Activated CD4-positive, CD25-positive, alpha-beta regulatory T cell treated with anti-CD3 and anti-CD28 coated beads, Interleukin-2, amount 50 U/mL, for 24 hours (primary cell): ENCODE measurements at regions not wholly inside any gene's neighbourhood (a gene's known extent, or its start where the extent isn't known, plus 50 kb on each side); places are given as distances from the start of the nearest gene placed in this dataset.
"Not testable (repeated sequence)": the region's sequence is repeated elsewhere in the genome, so short reads cannot be mapped to it uniquely, and the experiment has no call there.

Experiments
- ATAC-seq, 2 donors: fragments of 150-1000 bp; cut with Tn5 transposase; one replicate each; pipeline ENCODE4 v1.10.0; 2021; ENCODE audit warnings: mild to moderate bottlenecking in 1 of 2, moderate library complexity in 1 of 2

DNA sequence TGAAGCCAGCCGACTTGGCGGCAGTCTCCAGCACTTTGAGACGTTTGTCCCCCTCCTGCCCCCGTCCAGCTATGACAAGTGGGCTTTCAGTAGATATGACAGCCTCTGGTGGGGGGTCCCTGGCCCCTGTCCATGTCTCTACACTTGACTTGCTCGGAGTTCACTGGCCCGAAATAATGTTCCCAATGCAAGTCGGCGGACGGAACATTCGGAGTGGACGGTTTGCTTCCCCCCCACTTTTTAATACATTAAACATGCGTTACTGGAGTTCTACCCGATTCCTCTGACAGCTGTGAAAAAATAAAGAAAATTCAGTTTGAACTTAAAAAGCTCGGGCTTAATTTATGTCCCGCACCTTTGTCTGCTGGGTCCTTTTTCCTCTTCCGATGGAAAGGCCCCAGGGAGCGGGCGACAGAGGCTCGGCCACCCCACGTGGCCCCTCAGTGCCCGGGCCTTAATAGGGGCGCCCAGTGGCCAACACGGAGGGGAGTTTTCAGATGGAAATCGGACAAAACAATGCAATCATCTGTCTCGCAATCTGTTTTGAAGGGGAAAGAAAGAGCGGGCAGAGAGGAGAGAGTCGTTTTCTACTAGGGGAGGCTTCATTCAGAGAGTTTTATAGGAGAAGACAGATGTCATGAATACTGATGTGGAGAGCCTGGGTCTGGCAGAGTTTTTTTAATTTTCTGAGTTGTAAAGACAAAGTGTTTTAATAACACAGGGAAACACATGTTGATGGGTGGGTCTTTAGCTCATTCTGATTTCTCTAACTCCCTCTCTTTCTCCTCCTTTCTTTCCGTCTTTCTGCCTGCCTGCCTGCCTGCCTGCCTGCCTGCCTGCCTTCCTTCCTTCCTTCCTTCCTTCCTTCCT is 50.2 kb downstream of the SMIM38 start:
- ATAC-seq, result no peak

DNA sequence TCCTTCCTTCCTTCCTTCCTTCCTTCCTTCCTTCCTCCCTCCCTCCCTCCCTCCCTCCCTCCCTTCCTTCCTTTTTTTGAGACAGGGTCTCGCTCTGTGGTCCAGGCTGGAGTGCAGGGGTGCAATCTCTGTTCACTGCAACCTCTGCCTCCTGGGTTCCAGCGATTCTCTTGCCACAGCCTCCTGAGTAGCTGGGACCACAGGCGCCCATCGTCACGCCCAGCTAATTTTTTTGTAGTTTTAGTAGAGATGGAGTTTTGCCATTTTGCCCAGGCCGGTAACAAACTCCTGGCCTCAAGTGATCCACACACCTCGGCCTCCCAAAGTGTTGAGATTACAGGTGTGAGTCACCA is 50.9 kb downstream of the SMIM38 start:
- not testable (repeated sequence) for ATAC-seq

DNA sequence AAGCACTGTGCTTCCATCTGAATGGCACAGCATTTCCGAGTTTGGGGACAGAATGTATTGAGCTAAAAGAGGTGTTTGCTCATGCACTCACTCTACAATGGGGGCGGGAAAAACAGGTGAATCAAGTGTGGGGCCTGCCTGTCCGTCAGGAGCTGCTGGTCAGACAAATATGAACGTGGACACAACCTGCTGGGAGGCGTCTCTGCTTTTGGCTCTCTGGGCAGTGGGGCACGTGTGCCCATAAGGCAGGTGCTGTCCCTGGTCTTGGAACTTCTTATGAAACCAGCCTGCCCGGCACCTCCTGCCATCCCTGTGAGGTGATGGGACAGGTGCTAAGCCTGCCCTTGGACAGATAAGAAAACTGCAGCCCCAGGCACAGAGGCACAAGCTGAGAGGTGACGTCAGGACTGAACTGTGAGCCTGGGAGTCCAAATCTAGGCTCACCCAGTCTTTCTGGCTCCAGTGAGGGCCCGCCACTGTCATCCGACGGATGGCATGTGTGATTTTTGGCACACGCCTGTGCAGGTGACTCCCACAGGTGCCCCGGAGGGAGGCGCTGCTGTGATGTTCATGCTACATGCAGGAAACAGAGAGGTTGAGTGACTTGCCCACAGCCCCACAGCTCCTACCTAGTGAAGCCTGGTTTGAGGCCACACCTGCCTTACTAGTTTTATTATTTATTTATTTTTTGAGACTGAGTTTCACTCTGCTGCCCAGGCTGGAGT is 51.6 kb downstream of the SMIM38 start:
- ATAC-seq, result no peak

DNA sequence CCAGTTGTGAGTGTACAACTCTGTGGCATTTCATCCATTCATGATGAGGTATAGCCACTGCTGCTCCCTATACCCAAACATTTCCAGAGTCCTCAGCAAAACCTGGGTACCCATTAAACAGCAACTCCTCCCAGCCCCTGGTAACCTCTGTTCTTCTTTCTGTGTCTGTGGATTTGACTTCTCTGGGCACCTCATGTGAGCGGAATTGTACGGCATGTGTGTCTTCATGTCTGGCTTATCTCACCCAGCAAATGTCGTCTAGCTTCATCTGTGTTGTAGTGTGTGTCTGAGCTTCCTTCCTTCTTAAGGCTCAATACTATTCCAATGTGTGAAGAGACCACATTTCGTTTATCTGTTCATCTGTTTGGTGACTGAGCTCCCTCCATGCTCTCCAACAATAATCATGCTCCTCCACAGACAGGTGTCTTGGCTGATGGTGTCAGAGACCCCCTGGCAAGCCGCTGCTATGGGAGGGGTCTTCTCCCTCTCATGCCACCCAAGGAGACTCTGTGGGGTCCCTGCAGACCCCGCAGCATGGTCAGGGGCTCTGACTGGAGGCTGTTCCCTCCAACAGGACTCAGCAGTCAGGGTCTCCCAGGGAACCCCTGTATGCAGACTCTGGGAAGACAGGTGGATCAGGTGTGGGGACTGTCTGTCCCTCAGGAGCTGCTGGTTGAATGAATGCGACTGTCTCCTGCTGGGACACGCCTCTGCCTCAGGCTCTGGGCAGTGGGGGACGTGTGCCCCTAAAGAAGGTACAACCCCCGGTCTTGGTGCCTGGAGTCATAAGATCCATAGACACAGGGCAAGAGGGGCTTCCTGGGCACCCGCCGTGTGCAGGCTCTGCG is 52.7 kb downstream of the SMIM38 start:
- no peak for ATAC-seq

DNA sequence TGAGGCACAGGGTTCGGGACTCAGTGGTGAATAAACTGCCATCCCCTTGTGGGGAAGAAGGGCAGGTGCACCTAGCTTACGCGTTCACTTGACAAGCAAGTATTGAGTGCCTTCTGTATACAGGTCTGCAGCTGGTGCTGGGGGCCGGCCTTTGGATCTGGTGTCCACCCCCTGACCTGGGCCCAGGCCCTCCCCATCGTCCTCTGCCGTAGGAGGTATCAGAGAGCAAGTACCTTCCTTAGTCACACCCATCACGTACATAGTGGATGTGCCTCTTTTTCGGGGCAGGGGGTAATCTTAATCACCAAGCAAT is 53.3 kb downstream of the SMIM38 start:
- no peak for ATAC-seq

DNA sequence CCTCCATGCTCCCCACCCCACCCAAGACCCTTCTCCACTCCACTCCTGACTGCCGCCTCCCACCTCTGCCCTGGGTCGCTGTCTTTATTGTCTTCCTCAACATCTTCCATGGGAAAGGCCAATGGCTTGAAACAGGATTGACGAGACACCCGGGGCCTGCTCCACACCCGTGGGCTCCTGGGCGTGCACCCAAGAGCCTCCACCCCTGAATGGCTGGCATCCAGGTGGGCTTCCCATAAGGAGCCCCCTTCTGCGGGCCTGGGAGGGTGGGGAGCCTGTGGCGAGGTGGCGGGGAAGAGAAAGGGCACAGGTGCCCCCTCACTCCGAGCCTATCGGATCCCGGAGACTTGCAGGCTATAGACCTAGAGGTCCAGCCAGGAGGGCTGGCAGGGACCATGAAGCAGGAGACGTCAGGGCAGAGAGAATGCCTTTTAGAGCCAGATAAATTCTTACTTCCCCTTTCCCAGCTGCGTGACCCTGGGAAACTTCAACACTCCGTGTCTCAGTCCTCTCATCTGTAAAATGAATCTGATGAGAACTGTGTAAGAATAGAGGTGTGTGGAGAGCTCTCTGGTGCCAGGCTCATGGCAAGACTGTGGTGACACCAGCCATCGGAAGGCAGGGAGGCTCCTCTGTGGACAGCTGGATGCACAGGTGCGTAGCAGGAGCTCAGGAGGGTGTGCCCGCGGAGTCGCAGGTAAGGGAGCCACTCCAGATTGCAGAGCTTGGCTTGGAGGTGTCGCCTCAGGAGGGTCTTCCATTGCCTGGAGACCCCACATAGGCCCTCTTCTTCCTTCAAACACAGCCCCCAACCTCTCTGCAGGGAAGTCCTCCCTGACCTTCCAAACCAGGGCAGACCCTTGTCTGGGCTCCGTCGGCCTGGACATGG is 53.9 kb downstream of the SMIM38 start:
- ATAC-seq, result no peak

DNA sequence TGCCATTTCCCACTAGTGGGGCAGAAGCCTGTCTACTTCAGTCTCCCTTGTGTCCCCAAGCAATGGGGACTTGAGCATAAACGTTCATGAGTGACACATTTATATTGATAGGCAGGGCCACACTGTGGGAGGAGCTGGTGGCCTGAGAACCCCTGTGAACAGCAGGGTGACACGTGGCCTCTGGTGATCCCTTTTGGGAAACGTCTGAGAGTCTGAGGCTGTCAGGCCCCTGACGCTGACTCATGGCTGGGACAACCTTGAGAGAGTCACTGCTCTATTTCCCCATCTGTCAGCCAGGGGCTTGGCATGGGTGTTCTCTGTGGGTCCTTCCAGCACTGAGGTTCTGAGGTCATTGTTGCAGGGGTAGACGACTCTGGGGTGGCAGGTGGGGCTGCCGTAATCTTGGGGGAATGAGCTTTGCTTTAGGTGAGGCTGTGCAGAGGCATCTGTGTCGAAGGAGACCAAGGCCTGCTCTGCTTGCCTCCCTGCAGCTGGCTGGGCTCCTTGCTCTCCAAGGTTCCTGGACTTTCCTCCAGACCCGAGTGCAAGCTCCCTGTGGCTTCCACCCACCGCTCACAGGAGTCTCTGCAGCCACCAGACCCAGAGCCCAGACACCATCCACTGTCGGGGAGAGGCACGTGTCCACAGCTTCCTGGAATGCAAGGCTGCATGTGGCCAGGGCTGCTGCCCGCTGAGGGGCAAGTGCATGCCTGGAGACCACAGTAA is 54.7 kb downstream of the SMIM38 start:
- peak; percentile 61 to 64 for ATAC-seq

DNA sequence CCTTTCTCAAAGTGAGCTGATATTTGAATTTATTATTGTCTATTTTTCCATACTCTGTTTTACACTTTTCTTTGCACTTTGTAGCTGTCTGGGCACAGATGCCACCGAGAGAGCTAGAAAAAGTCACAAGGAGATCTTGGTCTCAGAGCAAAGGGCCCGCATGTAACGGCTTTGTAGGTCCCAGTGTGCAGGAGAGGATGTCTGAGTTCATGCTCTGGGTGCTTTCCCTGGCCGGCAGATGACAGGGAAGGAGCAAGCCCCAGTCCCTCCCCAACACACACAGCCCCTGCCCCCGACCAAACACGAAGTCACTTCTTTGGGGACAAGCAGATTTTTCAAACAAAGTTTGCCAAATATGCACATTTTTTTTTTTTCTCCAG is 55.8 kb downstream of the SMIM38 start:
- no peak for ATAC-seq

DNA sequence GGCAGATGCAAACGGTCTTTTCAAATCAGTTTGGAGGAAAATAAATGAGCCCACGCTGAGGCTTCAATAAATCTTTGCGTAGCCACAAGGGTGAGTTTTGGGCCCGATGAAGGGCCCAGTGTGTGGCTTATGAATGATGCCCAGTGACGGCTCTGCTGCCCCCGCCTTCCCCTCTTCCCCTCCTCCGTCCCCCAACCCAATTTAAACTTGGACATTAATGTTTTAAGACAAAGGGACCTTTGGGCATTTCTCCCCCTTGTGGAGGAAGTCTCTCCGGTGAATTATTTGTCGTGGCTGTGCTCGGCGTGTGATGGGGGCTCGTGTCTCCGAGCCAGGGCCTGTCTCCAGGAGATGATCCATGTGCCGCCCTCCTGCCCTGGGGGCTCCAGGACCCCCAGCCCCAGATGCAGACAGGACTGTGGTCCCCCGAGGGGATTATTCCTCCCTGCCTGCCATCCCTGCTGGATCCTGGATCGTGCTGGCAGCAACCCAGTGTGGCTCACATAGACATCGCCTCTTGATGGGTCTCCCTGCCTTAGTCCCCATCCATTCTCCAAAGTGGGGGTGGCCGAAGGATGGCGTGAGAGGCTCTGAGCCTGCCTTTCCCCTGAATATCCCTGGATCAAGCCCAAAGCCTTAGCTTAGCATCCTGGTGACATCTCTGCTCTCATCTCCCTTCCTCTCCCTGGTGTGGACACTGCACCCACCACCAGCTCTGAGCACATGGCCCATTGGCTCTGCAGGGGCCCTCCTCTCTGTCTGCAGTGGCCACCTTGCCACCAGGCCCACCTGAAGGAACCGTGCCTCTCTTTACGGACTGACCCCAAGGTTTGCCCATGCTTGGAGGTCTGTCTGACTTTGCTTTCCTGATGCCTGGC is 56.4 kb downstream of the SMIM38 start:
- no peak for ATAC-seq

DNA sequence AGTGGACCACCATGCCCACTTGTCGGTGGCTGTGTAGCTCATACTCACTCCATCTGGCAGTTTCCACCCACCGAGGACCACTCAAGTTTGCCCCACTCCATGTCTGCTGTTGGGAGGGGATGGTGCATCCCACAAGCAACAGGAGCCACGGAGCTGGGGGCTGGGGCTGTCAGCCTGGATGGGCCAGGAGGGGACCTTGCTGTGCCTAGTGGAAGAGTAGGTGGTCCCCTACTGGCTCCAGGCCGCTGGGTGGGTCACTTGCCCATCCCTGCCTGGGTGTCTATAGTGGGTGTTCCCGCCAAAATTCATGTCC is 57.0 kb downstream of the SMIM38 start:
- ATAC-seq, result no peak

DNA sequence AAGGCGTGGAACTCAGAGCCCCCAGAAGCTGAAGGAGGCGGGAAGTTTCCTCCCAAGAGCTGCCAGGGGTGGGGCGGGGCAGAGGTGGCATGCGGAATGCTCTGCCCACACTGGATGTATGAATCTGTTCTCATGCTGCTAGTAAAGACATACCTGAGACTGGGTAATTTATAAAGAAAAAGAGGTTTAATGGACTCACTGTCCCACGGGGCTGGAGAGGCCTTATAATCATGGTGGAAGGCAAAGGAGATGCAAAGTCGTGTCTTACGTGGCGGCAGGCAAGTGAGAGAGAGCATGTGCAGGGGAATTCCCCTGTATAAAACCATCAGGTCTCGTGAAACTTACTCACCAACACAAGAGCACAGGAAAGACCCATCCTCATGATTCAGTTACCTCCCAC is 57.6 kb downstream of the SMIM38 start:
- peak; percentile 81 to 83 for ATAC-seq

DNA sequence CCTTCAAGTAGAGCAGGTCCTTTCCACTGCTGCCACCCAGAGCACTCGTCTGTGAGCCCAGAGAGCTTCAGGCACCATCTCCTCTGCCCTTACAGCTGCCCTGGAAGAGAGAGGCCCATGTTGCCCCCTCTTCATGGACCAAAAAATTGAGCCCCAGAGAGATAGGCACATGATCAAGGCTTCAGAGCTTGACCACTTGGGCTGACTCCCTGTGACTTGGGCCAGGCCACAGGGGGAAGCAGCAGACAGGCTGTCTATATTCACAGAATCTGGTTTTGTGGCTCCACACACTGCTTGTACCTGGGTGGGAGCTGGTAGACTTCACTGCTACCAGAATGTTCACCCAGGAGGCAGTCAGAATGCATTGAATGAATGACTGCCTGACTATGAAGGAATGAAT is 58.2 kb downstream of the SMIM38 start:
- ATAC-seq, result no peak

DNA sequence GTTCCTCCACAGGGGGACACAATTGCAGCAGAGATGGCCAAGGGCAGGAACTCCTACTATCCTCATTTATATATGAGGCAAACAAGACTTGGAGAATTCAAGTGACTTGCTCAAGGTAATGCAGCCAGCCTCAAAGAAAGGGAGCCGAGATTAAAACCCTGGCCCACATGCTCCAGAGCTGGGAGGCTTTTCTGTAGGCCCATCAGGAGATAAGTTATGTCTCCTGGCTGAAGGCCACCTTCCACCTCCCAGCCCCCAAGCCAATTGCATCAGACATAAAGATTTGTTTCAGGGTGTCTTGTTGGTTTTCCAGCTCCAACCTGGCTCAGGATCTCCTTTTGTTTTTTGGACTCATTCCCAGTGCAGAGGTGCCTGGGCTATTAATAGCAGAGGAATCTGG is 59.5 kb downstream of the SMIM38 start:
- no peak for ATAC-seq

DNA sequence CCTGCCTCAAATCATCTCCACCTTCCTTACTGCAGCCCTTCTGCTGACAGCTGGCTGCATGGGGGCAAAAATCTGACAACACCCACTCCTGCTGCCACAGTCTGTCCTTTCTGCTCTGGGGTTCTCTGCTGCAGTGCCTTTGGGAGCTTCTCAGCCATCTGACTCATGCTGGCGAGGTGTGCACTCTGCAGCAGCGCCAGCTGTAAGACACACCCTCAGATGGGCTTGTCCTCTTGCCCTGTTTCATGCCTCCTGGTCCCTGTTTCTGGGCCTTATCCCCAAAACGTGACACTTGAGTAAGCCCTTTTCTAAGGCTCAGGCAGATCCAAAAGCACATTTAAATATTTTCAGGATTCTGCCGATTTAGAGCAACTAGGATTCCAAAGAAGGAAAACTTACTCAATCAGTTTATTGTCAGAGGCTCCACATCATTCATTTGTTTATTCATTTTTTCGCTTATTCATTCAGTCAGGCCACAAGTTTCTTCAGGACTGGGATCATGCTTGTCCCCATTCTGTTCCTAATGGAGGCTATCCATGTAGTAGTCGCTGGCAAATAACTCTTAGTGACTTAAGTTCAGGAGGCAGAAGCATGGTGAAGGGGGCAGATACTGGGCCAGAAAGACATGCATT is 60.2 kb downstream of the SMIM38 start:
- ATAC-seq, result no peak

DNA sequence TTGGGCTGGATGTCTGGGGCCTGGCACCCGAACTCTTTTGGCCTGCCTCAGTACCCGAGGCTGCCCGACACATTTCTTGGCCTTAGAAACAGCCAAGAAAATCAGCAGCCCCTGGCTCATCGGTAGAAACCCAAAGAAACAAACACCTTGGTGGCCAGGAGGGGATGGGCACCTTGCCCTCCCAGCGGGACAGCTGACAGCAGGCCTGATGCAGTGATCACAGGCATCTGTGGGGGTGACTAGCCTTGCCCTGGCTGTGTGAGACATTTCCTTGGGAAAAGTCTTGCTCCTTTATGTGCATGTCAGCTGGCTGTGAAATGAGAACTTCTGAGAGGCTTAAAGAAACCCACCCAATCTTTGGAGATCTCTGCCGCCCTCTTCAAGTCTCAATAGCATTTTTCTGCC is 60.9 kb downstream of the SMIM38 start:
- no peak for ATAC-seq

DNA sequence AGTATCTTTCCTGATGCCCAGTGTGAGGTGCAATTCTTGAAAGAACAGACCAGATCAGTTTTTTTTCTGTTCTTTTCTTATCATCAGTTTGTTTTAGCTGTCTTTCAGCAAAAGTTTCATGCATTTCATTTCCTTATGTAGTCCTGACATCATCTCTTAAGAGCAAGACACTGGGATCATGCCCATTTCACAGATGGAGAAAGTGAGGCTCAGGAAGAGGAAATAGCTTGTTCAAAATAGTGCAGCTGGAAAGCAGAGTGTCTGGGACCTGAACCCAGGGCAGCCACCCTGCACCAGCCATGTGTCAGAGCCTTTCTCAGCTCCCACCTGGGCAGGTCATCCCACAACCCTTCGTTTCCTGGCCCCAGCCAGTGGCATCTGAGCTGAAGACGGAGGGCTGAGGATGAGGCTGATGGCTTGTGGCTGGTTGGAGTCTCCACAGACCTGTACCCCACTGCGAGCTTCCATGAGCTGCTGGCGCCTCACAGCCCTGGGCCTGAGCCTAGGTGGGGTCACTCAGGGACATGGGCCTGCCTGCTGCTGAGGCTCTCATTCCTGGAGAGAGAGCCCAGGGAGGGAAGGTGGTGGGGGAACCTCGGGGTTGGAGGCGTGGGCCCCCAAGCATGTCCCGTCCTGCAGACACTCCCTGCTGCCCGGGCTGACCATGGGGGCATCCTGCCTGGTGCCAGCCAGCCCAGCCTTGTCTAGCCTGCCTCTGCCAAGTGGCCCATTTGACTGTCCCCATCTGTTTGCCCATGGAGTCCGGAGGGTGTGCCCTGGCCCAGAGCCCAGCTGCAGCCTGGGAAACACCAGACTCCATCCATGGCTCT is 61.8 kb downstream of the SMIM38 start:
- ATAC-seq, result no peak

DNA sequence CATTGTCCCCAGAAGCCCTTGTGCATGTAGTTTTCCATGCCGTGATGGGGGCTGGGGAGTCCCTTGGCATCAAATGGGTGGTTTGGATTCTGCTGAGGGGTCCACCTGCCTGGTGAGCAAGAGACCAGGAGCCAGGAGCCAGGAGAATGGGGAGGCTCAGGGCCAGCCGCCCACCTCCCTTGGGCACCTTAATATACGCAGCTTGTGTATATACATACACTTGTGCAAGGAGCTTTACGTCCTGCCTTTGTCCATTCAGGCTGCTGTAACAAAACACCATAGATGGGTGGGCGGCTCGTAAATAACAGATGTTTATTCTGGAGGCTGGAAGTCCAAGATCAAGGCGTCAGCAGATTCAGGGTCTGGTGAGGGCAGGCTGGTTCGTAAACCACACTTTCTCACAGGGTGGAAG is 62.5 kb downstream of the SMIM38 start:
- no peak for ATAC-seq

DNA sequence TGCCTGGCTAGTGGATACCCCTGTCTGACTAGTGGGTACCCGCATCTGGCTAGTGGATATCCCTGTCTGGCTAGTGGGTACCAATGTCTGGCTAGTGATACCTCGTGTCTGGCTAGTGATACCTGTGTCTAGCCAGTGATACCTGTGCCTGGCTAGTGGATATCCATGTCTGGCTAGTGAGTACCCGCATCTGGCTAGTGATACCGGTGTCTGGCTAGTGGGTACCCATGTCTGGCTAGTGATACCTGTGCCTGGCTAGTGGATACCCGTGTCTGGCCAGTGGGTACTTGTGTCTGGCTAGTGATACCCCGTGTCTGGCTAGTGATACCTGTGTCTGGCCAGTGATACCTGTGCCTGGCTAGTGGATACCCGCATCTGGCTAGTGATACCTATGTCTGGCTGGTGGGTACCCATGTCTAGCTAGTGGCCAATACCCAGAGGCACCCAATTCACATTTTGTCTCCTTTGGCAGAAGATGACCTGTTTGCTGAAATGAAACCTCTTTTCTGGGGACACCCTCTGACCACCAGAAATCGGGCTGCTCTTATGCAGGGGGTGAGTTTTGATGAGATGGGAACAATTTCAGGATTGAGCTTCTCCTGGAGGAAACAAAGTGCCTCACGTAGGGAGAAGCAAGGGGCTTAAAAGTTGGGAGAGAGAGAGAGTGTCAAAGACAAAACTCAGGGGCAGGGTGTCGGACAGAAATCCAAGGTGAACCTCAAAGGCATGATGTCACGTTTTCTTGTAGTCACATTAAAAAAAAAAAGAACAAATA is 63.4 kb downstream of the SMIM38 start:
- no peak for ATAC-seq

DNA sequence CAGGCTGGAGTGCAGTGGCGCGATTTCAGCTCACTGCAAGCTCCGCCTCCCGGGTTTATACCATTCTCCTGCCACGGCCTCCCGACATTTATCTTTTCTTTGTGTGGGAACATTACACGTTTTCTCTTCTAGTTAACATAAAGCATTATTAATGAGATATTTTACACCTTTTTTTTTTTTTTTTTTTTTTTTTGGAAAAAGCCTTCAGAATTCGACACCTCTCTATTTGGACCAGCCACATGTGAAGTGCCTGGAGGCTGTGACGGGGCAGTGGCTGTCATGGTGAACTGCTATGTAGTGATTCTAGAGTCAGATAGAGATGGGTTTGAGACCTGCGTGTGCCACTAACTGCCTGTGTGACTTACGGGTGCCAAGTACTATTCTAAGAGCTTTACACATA is 64.3 kb downstream of the SMIM38 start:
- no peak for ATAC-seq
